ENCODE measurements at regions not wholly inside any gene's neighbourhood (a gene's known extent, or its start where the extent isn't known, plus 50 kb on each side); places are given as distances from the start of the nearest gene placed in this dataset.

- no peak overlapping the region for H3K27ac ChIP-seq (ENCODE audit: low read depth)
- H3K27me3 Mint-ChIP-seq (ENCODE audit: insufficient read depth, low read depth, poor library complexity), result peaks cover 3% of the 10 kb centered on the region
- H3K36me3 Mint-ChIP-seq (ENCODE audit: low read depth), result no peaks in the 10 kb centered on the region
- peaks cover 5% of the 10 kb centered on the region; the same call in 1 of the 2 replicates for H3K9me2 ChIP-seq (ENCODE audit: insufficient read depth)
- H3K4me3 Mint-ChIP-seq, result no peak overlapping the region
- peaks cover 21% of the 10 kb centered on the region for H3K4me1 ChIP-seq (ENCODE audit: insufficient read depth)
- H4K20me1 ChIP-seq (replicated peaks; ENCODE audit: insufficient read depth), result no peaks in the 10 kb centered on the region
- no peak overlapping the region for H3K27ac Mint-ChIP-seq
- peak; percentile 96 for ATAC-seq
- H3K36me3 ChIP-seq (ENCODE audit: insufficient read depth), result no peaks in the 10 kb centered on the region
- H3K4me2 ChIP-seq, result no peak overlapping the region
- peaks cover 22% of the 10 kb centered on the region for H3K4me1 Mint-ChIP-seq
- no peaks in the 10 kb centered on the region for H3F3A ChIP-seq (replicated peaks; ENCODE audit: low read depth)
- no peaks in the 10 kb centered on the region for H3K9me3 Mint-ChIP-seq
- H3K79me2 ChIP-seq (replicated peaks; ENCODE audit: insufficient read depth), result no peaks in the 10 kb centered on the region
- no peak overlapping the region for H3K4me3 ChIP-seq
- peak overlapping the region; percentile 99; the same call in 1 of the 2 replicates for H2AFZ ChIP-seq
- no peaks in the 10 kb centered on the region for H3K27me3 ChIP-seq (ENCODE audit: insufficient read depth)
- TF ChIP-seq ETS1 (IDR thresholded peaks at IDR 0.05) (no peak), POLR2AphosphoS5 (IDR thresholded peaks at IDR 0.05; ENCODE audit: low read depth) (no peak), ZNF462 (CRISPR knock-in tag; IDR thresholded peaks at IDR 0.05) (no peak), EZH2phosphoT487 (IDR thresholded peaks at IDR 0.05; ENCODE audit: unreplicated experiment) (no peak), CTCF (conservative IDR thresholded peaks at IDR 0.05; ENCODE audit: low read depth in 2 of 2) (peak; percentile 72 to 91), JUNB (IDR thresholded peaks at IDR 0.05; ENCODE audit: unreplicated experiment) (no peak), STAT1 (IDR thresholded peaks at IDR 0.05; ENCODE audit: unreplicated experiment) (no peak), ZNF114 (CRISPR knock-in tag; IDR thresholded peaks at IDR 0.05) (no peak), REST (IDR thresholded peaks at IDR 0.05; ENCODE audit: unreplicated experiment) (no peak), NANOG (IDR thresholded peaks at IDR 0.05; ENCODE audit: borderline replicate concordance) (no peak), EZH2 (IDR thresholded peaks at IDR 0.05; ENCODE audit: low read depth, unreplicated experiment) (no peak), ZNF331 (CRISPR knock-in tag; IDR thresholded peaks at IDR 0.05; ENCODE audit: low read depth) (no peak), CREB1 (CRISPR knock-in tag; IDR thresholded peaks at IDR 0.05; ENCODE audit: low read depth) (peak; percentile 17; the same call in 1 of the 2 replicates)
- peak; percentile 86 for DNase-seq (ENCODE audit: low spot score)
Measured at GRCh38 chr10:63887023-63887589, 365.9 kb downstream of the REEP3 start.
